ENCODE measurements at regions not wholly inside any gene's neighbourhood (a gene's known extent, or its start where the extent isn't known, plus 50 kb on each side); places are given as distances from the start of the nearest gene placed in this dataset.
"Not testable (repeated sequence)": the region's sequence is repeated elsewhere in the genome, so short reads cannot be mapped to it uniquely, and the experiment has no call there.

DNA sequence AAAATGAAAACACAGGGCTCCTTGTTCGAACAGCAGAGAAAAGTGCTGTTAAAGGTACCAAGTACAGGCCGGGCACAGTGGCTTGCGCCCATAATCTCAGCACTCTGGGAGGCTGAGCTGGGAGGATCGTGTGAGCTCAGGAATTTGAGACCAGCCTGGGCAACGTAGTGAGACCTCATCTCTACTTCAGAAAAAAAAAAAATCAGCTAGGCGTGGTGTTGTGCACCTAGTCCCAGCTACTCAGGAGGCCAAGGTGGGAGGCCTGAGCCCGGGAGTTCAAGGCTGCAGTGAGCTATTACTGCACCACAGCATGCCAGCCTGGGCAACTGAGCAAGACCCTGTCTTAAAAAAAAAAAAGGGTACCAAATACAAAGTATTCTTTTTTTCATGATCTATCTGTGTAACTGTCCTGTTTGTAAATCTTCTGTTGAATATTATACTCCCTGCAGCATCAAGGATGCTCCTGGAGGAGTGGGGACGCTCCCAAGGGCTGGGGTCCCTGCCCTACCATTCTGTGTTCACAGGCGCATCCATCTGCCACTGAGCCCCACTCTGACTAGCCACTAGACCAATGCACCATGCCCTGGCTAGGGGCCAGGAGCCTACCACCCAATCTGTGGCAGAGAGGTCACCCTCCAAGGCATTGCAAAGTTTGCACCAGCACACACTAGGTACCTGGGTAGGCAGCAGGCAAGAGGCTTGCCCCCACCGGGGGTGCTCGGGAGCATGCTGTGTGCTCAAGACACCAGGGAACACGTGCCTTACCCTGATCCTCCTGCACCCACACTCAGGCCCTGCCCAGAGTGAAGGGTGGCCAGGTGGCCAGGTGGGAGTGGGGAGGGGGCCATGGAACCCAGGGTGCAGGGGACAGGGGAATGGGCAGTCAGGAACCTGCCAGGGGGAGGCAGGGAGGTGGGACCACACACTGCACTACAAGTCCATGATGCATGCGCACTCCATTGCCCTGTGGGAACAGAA is 67.3 kb upstream of the KMT2C start:
- no peak for DNase-seq (ENCODE audit: low read depth)

DNA sequence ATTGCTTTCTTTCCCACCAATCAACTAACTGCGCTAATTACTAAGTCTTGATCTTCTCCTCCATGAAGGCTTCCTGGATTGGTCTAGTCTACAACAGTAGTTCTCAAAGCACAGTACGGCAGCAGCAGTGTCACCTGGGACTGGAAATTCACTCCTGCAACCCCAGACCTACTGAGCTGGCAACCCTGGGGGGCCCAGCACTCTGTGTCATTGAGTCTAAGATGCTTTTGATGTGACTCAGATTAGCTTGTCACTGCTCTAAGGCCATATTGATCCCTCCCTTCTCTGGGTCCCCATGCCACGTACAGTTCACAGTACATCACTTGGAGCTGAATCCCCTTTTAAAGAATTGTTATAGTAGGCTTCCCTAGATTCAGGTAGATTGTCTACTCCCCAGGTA is 65.7 kb upstream of the KMT2C start:
- DNase-seq (ENCODE audit: low read depth) = no peak

DNA sequence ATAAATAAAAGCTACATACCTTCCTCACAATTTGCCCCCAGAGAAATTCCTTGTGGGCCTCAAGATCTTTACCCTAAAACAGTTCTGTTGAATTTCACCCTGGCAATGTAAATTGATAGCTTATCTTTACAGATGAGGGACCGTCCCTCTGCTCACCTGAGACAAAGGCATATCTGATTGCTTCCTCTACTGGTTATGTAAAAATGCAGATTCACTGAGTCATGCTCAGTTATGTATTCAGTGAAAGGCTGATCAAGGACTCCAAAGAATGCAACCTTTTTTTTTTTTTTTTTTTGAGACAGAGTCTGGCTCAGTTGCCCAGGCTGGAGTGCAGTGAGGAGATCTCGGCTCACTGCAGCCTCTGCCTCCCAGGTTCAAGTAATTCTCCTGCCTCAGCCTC is 64.2 kb upstream of the KMT2C start:
- DNase-seq (ENCODE audit: low read depth) = not testable (repeated sequence)

GRCh38 chr7:152495867-152496266 is 60.1 kb upstream of the KMT2C start:
- no peak for DNase-seq (ENCODE audit: low read depth)

GRCh38 chr7:152492952-152493351 is 57.1 kb upstream of the KMT2C start:
- no peak for DNase-seq (ENCODE audit: low read depth)

DNA sequence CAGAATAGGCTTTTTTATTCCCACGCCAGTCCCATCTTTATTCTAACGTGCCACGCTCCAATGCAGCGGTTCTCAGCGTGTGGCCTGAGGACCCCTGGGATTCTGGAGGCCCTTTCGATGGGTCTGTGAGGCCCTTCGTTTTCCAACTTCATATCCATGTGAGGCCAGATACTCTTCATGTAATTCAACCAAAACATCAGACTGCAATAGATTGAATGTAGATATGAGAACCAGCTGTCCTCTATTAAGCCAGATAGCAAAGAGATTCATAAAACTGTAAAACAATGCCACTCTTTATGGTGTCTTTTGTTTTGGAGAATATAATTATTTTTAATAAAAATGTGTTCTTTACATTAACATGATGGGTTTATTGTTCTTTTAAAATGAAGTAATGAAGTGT is 53.2 kb upstream of the KMT2C start:
- DNase-seq (ENCODE audit: low read depth) = no peak

DNA sequence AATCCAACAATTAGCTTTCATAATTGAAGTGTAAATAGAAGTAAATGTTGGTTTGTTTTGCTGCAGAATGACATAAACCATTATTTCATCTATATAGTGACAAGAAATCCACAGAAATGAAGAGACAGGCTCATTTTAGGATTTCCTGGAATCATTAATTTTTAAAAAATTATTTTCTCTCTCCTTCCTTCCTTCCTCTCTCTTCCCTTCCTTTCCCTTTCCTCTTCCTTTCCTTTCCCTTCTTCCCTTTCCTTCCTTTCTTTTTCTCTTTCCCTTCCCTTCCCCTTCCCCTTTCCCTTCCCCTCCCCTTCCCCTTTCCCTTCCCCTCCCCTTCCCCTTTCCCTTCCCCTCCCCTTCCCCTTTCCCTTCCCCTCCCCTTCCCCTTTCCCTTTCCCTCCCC is 51.2 kb upstream of the KMT2C start:
- DNase-seq (ENCODE audit: low read depth) = no peak

- no peak for DNase-seq (ENCODE audit: low read depth)
Observed at GRCh38 chr7:152485826-152486225, 50.0 kb upstream of the KMT2C start.

All from fibroblast of the conjunctiva (primary cell).